Epidermal melanocyte (primary cell): ENCODE measurements at regions not wholly inside any gene's neighbourhood (a gene's known extent, or its start where the extent isn't known, plus 50 kb on each side); places are given as distances from the start of the nearest gene placed in this dataset.
"Not testable (repeated sequence)": the region's sequence is repeated elsewhere in the genome, so short reads cannot be mapped to it uniquely, and the experiment has no call there.

ENCODE experiments used
- DNase-seq: peaks from one replicate; pipeline ENCODE4 v3.0.0; 2011; ENCODE audit warnings: low spot score; ENCODE audit not compliant: insufficient read length

DNA sequence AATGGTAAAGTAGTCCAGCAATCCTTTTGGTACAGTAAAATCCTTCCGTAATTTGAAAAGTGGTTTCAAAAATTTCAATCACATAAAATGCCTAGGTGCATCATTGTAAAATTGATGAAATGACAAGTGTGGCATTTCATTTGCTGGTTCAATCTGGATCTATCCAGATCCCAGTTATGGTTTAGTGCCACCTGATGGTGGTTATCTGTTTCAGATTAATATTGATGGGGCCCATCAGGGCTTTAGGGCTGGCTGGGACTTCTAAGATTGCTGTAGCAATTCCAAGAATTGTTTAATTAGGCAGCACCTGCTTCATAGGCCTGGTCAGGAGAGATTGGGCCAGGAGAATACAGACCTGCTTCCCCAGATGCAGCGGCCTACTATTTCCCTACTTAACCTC lies 55.5 kb upstream of the PIK3C3 start:
- DNase-seq, result no peak

DNA sequence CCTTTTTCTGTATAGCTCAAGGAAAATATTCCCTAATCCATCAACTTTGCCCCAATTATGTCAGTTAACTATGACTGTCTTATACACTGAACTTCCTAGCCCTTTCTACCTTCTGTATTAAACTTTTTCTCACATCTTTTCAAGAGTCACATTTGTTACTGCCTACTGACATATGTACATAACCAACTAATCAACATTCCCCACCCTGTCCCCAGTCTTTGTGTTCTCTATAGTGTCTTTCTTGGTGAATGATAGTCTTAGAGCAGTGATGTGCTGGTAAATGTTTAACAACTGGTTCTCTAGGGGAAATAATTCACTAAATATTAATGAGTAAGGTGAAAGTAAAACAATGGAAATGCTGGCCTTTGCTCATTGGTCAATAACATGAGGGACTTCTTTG lies 61.6 kb upstream of the PIK3C3 start:
- DNase-seq, result no peak

DNA sequence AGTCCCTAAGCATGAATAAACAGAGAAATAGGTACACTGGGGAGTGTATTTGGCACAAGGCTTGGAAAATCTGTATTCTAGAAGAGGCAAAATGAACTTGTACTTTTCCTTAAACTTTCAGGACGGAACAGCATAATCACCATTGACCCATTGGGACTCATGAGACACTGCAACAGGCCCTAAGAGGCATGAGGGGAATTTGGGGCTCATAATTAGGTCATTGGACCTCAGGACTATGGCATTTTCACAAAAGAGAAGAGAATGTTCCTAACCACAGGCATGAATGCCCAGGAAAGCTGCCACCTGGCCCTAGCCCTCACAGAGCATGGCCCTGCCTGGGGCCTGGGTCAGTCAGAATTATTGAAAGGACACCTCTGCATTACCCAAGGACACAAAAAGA lies 67.9 kb upstream of the PIK3C3 start:
- no peak for DNase-seq

- DNase-seq, result no peak
Measured at GRCh38 chr18:41886126-41886807, 68.8 kb upstream of the PIK3C3 start.

GRCh38 chr18:41881285-41881684 lies 73.7 kb upstream of the PIK3C3 start:
- no peak for DNase-seq

DNA sequence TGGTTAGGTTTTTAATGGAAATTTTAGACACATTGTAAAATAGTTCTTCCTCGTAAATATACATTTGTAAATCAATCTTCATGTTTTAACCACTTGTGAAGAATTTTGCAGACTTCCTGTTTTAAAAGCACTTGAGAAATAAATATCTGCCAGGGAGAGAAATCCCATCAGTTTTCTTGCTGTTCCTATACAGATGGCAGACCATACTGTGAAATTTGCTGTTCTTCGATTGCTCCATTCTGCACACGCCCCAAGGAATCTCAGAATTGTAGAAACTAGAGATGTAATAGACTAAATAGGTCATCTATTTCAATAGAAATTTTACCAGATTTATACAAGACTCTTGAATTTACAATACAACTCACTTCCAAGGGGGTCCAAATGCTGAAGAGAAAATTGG lies 75.8 kb upstream of the PIK3C3 start:
- no peak for DNase-seq

DNA sequence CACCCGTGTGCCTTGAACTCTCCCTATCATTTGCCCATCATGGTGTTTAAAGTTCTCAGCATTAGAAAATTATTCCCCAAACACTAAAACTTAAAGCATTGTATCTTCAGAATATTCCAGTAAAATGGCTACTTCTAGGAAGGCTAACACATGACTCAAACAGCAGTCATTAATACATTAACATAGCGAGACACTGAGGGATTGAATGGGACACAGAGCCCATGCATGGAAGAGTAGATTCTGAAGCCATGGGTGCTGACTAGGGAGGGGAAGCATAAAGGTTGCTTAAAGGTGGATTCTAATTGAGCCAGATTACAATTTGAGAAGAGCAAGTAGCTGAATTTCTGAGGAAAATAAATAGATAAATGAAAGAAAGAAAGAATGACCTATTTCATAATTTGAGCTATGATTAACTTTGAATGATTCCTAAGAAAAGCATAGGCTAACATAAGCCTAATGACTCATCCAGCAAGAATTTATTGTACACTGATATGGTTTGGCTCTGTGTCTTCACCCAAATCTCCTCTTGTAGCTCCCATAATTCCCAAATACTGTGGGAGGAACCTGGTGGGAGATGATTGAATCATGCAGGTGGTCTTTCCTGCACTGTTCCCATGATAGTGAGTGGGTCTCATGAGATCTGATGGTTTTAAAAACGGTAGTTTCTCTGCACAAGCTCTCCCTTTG lies 79.8 kb upstream of the PIK3C3 start:
- no peak for DNase-seq

GRCh38 chr18:41873730-41874129 lies 81.3 kb upstream of the PIK3C3 start:
- DNase-seq, result no peak

- DNase-seq, result no peak
Measured at GRCh38 chr18:41872206-41872605, 82.8 kb upstream of the PIK3C3 start.

DNA sequence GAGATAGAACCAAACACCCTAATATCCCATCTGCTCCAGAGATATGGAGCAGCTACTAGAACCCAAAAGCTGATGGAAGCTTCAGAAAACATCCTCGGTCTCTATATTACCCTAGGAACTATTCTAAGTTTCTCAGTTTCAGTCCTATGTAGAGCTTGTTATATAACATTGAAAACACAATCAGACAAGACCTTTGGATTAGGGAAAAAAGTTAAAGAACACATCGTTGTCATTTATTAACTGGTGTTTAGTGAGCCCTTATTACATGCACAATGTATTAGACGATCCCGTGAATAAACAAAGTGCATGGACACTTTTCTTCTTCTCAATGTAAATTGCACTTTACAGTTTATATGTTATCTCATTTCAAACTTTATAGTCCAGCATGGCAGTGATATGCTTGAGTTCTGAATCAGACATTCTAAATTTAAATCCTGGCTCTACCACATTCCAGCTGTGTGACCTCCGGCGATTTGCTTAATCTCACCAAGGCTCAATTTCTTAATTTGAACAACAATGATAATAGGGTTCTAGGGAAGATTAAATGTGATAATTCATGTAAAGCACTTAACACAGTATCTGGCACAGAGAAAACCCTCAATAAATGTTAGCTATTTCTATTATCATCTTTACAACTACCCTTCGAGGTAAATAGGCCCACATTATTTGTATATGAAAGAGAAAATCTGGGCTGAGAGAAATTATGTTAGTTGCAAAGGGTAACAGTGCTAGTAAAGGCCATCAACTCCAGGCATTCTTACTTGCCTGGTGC lies 83.6 kb upstream of the PIK3C3 start:
- DNase-seq, result no peak

DNA sequence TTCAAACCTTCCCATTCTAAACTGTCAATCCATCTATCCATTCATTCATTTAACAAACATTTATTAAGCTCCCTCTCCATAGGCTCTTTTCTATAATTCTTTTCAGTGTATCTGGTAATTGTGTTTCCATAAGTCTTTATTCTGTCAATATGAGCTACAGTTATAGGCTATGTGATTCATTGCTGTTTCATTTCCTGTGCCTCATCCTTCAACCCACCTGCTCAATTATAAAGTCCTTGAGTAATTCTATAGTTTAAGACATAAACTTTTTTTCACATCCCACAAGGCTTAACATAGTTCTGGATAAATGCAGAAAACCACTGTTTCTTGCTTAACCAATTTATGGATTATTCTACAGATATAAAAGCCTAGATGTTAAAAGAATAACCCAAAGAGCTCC lies 84.2 kb upstream of the PIK3C3 start:
- no peak for DNase-seq

DNA sequence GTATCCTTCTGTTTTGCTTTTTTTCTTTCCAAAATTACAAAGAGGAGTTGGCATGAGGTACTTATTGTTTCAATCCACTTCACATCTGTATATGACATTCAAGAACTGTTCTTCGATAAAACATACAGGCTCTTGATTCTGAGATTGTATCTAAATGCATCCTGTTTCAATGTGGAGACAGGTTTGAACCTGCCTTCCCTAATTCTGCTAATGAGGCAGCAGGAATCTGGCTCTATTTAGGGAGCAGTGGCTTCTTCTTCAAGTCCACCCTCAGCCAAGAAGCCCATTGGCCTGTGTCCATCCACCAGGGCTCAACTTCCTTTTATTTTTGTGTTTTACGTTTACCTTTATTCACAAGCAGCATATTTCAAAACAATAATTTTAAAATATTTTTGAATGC lies 84.8 kb upstream of the PIK3C3 start:
- DNase-seq, result no peak

- DNase-seq, result not testable (repeated sequence)
Measured at GRCh38 chr18:41865796-41866195, 89.2 kb upstream of the PIK3C3 start.

GRCh38 chr18:41864216-41864615 lies 90.8 kb upstream of the PIK3C3 start:
- DNase-seq, result no peak

- no peak for DNase-seq
Measured at GRCh38 chr18:41862921-41863320, 92.1 kb upstream of the PIK3C3 start.

- DNase-seq, result no peak
Measured at GRCh38 chr18:41860987-41861386, 94.0 kb upstream of the PIK3C3 start.

- DNase-seq, result no peak
Measured at GRCh38 chr18:41858761-41859555, 96.1 kb upstream of the PIK3C3 start.

DNA sequence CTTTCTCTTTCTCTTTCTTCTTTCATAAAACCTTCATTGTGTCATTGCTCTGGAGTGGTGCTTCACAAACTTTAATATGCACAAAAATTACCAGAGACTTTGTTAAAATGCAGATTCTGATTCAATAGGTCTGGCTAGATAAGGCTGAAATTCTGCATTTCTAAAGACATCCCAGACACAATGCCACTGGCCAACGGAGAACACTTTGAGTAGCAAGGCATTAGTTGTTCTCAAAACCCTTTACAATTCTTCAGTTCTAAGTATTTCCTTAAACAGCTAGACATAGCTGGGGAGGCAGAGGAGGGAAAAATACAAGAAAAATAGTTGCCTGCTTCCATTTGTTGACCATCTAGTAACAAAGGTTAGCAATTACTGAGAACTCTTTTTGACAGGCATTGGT lies 101.8 kb upstream of the PIK3C3 start:
- DNase-seq, result no peak

GRCh38 chr18:41850781-41851180 lies 104.3 kb upstream of the PIK3C3 start:
- no peak for DNase-seq

DNA sequence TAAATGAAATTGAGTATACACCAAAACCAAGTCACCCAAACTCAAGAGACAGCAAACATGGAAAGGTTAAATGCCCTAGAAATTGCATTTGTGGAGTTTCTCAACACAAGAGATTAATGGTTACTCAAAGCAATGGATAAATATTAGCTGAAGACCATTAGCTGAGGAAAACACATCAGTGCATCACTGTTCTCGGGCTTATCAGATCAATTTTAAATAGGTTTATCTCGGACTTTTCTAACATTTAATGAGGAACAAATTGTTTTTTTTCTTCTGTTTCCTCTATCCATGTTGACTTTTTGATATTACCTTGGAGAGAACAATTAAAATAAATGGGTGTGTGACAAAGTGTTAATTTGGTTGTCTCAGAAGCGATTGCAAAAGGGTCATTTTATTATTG lies 105.4 kb upstream of the PIK3C3 start:
- DNase-seq, result no peak

GRCh38 chr18:41845563-41845962 lies 109.5 kb upstream of the PIK3C3 start:
- DNase-seq, result no peak

DNA sequence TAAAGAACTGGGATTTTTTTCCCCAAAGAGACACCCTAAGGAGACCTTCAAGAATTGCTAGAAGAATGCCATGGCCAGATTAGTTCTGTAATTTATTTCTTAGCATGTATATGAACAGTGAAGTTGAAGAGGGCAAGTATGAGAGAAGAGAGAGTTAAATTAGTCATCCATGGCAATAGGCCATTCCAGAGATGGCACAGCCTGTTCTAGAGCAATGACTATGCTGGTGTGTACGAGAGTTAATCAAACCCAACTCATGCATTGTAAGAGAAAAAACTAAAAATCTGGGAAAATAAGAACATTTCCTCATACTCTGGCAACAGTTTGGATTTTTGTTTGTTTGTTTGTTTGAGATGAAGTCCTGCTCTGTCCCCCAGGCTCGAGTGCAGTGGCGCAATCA lies 112.1 kb upstream of the PIK3C3 start:
- DNase-seq, result no peak
